Liver (tissue), 7 donors: ENCODE measurements at regions not wholly inside any gene's neighbourhood (a gene's known extent, or its start where the extent isn't known, plus 50 kb on each side); places are given as distances from the start of the nearest gene placed in this dataset.

Source experiments
- DNase-seq: peaks from one replicate; pipeline ENCODE4 v3.0.0-alpha.2; 2017; ENCODE audit warnings: low spot score
- H3K27ac ChIP-seq, 2 donors: one replicate each; pipeline ENCODE4 v1.7.0; 2013; ENCODE audit warnings: inconsistent platforms in 2 of 2, low read length in 2 of 2, control low read depth in 1 of 2, low read depth in 1 of 2, mild to moderate bottlenecking in 1 of 2
- H3K27me3 ChIP-seq, 4 donors: one replicate each; pipeline versions ENCODE4 v1.6.1 to v1.7.0; 2013; ENCODE audit warnings: low read length in 3 of 4, inconsistent platforms in 1 of 4, mild to moderate bottlenecking in 1 of 4, moderate library complexity in 1 of 4; ENCODE audit not compliant: control insufficient read depth in 4 of 4, insufficient read depth in 4 of 4
- H3K36me3 ChIP-seq, 4 donors: one replicate each; pipeline versions ENCODE4 v1.6.1 to v1.7.0; 2013; ENCODE audit warnings: low read length in 3 of 4, mild to moderate bottlenecking in 3 of 4, low read depth in 1 of 4, moderate library complexity in 1 of 4; ENCODE audit not compliant: control insufficient read depth in 4 of 4, insufficient read depth in 3 of 4
- H3K4me1 ChIP-seq, 4 donors: one replicate each; pipeline versions ENCODE4 v1.6.1 to v1.7.0; 2013; ENCODE audit warnings: low read length in 3 of 4, mild to moderate bottlenecking in 3 of 4, moderate library complexity in 1 of 4; ENCODE audit not compliant: control insufficient read depth in 4 of 4, insufficient read depth in 4 of 4
- H3K4me3 ChIP-seq, 3 donors: one replicate each; pipeline versions ENCODE4 v1.6.1 to v1.7.0; 2013; ENCODE audit warnings: low read length in 3 of 3, control low read depth in 1 of 3, low read depth in 1 of 3, mild to moderate bottlenecking in 1 of 3
- H3K9ac ChIP-seq, 2 donors: one replicate each; pipeline ENCODE4 v1.7.0; 2013; ENCODE audit warnings: low read length in 2 of 2, mild to moderate bottlenecking in 2 of 2, moderate library complexity in 2 of 2, control low read depth in 1 of 2, low read depth in 1 of 2
- H3K9me3 ChIP-seq, 4 donors: one replicate each; pipeline versions ENCODE4 v1.6.1 to v1.7.0; 2013; ENCODE audit warnings: low read length in 3 of 4; ENCODE audit not compliant: control insufficient read depth in 4 of 4
- ATF3 ChIP-seq: IDR thresholded peaks from 2 replicates; pipeline ENCODE4 v1.6.1; 2016; ENCODE audit warnings: antibody characterized with exemption
- EGR1 ChIP-seq, 2 donors: IDR thresholded peaks; 2 replicates each; pipeline ENCODE4 v1.6.1; 2016 to 2018; ENCODE audit warnings: antibody characterized with exemption in 2 of 2, low read depth in 2 of 2
- FOXA1 ChIP-seq: IDR thresholded peaks from 2 replicates; pipeline ENCODE4 v1.6.1; 2016; ENCODE audit warnings: antibody characterized with exemption
- FOXA2 ChIP-seq: IDR thresholded peaks from 2 replicates; pipeline ENCODE4 v1.6.1; 2016; ENCODE audit warnings: antibody characterized with exemption
- GABPA ChIP-seq, 2 donors: IDR thresholded peaks in 1 of 2; conservative IDR thresholded peaks in 1 of 2; 2 replicates each; pipeline ENCODE4 v1.6.1; 2016; ENCODE audit warnings: antibody characterized with exemption in 2 of 2, mild to moderate bottlenecking in 1 of 2, moderate library complexity in 1 of 2
- HNF4A ChIP-seq, 2 donors: conservative IDR thresholded peaks; 2 replicates each; pipeline ENCODE4 v1.6.1; 2016; ENCODE audit warnings: antibody characterized with exemption in 2 of 2, mild to moderate bottlenecking in 2 of 2
- MAX ChIP-seq: IDR thresholded peaks from 2 replicates; pipeline ENCODE4 v1.6.1; 2016; ENCODE audit warnings: antibody characterized with exemption
- NR2F2 ChIP-seq: IDR thresholded peaks from 2 replicates; pipeline ENCODE4 v1.6.1; 2016; ENCODE audit warnings: antibody characterized with exemption
- RAD21 ChIP-seq, 2 donors: IDR thresholded peaks; 2 replicates each; pipeline ENCODE4 v1.6.1; 2016; ENCODE audit warnings: antibody characterized with exemption in 2 of 2, mild to moderate bottlenecking in 2 of 2
- REST ChIP-seq: IDR thresholded peaks from 2 replicates; pipeline ENCODE4 v1.6.1; 2016; ENCODE audit warnings: antibody characterized with exemption, mild to moderate bottlenecking
- RXRA ChIP-seq, 2 donors: IDR thresholded peaks; 2 replicates each; pipeline ENCODE4 v1.6.1; 2017 to 2018; ENCODE audit warnings: antibody characterized with exemption in 2 of 2, mild to moderate bottlenecking in 1 of 2
- SP1 ChIP-seq: IDR thresholded peaks from 2 replicates; pipeline ENCODE4 v1.6.1; 2018; ENCODE audit warnings: antibody characterized with exemption, mild to moderate bottlenecking
- TAF1 ChIP-seq: conservative IDR thresholded peaks from 2 replicates; pipeline ENCODE4 v1.6.1; 2016; ENCODE audit warnings: antibody characterized with exemption, mild to moderate bottlenecking
- YY1 ChIP-seq: IDR thresholded peaks from 2 replicates; pipeline ENCODE4 v1.6.1; 2016; ENCODE audit warnings: antibody characterized with exemption, mild to moderate bottlenecking
- ZBTB33 ChIP-seq: IDR thresholded peaks from 2 replicates; pipeline ENCODE4 v1.6.1; 2016; ENCODE audit warnings: antibody characterized with exemption
- WGBS: extraction: QIAGEN DNeasy Blood & Tissue Kit; methylation state at CpG from one replicate; pipeline ENCODE4 v1.1.7; 2013; 5-methylcytosine and 5-hydroxymethylcytosine counted together
- donor health status: healthy.
- donor health status: healthy.
- donor health status: healthy.
- donor health status: healthy.

- whole genome bisulfite sequencing, result 89% methylated on average over 15 of the region's 15 CpGs
- H3K9ac ChIP-seq, result no peak overlapping the region
- no peaks in the 10 kb centered on the region for H3K27me3 ChIP-seq
- no peaks in the 10 kb centered on the region for H3K4me1 ChIP-seq
- H3K4me3 ChIP-seq, result no peak overlapping the region
- DNase-seq, result no peak
- no peak overlapping the region for H3K27ac ChIP-seq
- no peaks in the 10 kb centered on the region for H3K9me3 ChIP-seq
- no peak for TF ChIP-seq HNF4A (conservative IDR thresholded peaks at IDR 0.05)
- no peak for TF ChIP-seq TAF1
- TF ChIP-seq NR2F2, result no peak
- TF ChIP-seq ATF3, result no peak
- no peak for TF ChIP-seq FOXA1
- TF ChIP-seq FOXA2, result no peak
- no peak for TF ChIP-seq MAX
- no peak for TF ChIP-seq GABPA (IDR thresholded peaks at IDR 0.05 in 1 of 2, conservative IDR thresholded peaks at IDR 0.05 in 1 of 2)
- no peak for TF ChIP-seq ZBTB33
- TF ChIP-seq EGR1 (IDR thresholded peaks at IDR 0.05; ENCODE audit: low read depth in 2 of 2), result no peak
- no peak for TF ChIP-seq YY1
- no peak for TF ChIP-seq SP1
- no peak for TF ChIP-seq RXRA (IDR thresholded peaks at IDR 0.05)
- H3K36me3 ChIP-seq, result no peaks in the 10 kb centered on the region
Observed at GRCh38 chr6:166725571-166725970, 98.5 kb upstream of the RPS6KA2 start.

- Histone ChIP-seq H3K4me1 (no peaks in the 10 kb centered on the region), H3K4me3 (no peak overlapping the region), H3K27ac (no peak overlapping the region), H3K9me3 (no peaks in the 10 kb centered on the region), H3K27me3 (no peaks in the 10 kb centered on the region), H3K36me3 (no peaks in the 10 kb centered on the region), H3K9ac (no peak overlapping the region)
- peak; percentile 31 for DNase-seq
- 85% methylated on average over 8 of the region's 8 CpGs for WGBS
- no peak for TF ChIP-seq RAD21 (IDR thresholded peaks at IDR 0.05)
- no peak for TF ChIP-seq TAF1
- TF ChIP-seq FOXA1, result no peak
- TF ChIP-seq HNF4A (conservative IDR thresholded peaks at IDR 0.05), result no peak
- no peak for TF ChIP-seq ATF3
- no peak for TF ChIP-seq FOXA2
- TF ChIP-seq YY1, result no peak
- no peak for TF ChIP-seq REST
- no peak for TF ChIP-seq MAX
- TF ChIP-seq NR2F2, result no peak
- no peak for TF ChIP-seq SP1
Observed at GRCh38 chr6:166724576-166724975, 97.5 kb upstream of the RPS6KA2 start.
